Left ventricle myocardium inferior (tissue), 1 donor: ENCODE measurements at regions not wholly inside any gene's neighbourhood (a gene's known extent, or its start where the extent isn't known, plus 50 kb on each side); places are given as distances from the start of the nearest gene placed in this dataset.

Experiments used
- DNase-seq: peaks from one replicate; pipeline ENCODE4 v3.0.0-alpha.2; 2020
- H3K27ac ChIP-seq: fragments of 200-600 bp; replicated peaks from 2 replicates; pipeline ENCODE4 v1.8.0; 2021
- H3K27me3 ChIP-seq: fragments of 200-600 bp; 2 replicates; pipeline ENCODE4 v1.8.0; 2021; ENCODE audit warnings: low read depth
- H3K36me3 ChIP-seq: fragments of 200-600 bp; 2 replicates; pipeline ENCODE4 v1.8.0; 2021
- H3K4me1 ChIP-seq: fragments of 200-600 bp; 2 replicates; pipeline ENCODE4 v1.8.0; 2021
- H3K4me3 ChIP-seq: fragments of 200-600 bp; 2 replicates; pipeline ENCODE4 v1.8.0; 2021; ENCODE audit warnings: mild to moderate bottlenecking, moderate library complexity
- H3K9me3 ChIP-seq: fragments of 200-600 bp; replicated peaks from 2 replicates; pipeline ENCODE4 v1.8.0; 2021
- intact Hi-C: fragments of 100-400 bp; cut with micrococcal nuclease; formaldehyde crosslinking; loops from one replicate; pipeline ENCODE4 v1.11.0; 2022
- TF ChIP-seq, protein P1 (sequence below): fragments of 200-600 bp; IDR thresholded peaks from 2 replicates; pipeline ENCODE4 v1.8.0; 2021; ENCODE audit warnings: antibody characterized with exemption, mild to moderate bottlenecking, borderline replicate concordance
- donor health status: DM: no; HTN: yes; CAD: no; lungs with severe emphysema.

DNA sequence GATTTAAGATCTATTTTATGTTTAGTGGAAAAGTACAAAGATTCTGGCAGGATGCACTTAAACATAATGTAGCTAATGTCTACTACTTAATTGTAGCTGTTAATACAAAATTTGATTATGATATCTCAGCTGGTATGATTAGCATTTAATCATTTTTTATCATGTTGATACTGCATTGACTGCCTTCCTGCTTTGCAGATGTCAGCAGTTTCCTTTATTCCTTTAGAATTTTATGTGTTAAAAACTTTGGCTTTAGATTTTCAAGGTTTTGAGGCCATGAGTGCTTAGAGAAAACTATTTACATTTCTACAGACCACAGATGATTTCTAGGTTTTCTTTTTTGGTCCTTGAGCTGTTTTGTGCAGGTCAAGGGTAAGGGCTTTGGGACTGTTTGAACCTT is 152.2 kb downstream of the ZNF326 start:
- TF ChIP-seq, protein P1, sequence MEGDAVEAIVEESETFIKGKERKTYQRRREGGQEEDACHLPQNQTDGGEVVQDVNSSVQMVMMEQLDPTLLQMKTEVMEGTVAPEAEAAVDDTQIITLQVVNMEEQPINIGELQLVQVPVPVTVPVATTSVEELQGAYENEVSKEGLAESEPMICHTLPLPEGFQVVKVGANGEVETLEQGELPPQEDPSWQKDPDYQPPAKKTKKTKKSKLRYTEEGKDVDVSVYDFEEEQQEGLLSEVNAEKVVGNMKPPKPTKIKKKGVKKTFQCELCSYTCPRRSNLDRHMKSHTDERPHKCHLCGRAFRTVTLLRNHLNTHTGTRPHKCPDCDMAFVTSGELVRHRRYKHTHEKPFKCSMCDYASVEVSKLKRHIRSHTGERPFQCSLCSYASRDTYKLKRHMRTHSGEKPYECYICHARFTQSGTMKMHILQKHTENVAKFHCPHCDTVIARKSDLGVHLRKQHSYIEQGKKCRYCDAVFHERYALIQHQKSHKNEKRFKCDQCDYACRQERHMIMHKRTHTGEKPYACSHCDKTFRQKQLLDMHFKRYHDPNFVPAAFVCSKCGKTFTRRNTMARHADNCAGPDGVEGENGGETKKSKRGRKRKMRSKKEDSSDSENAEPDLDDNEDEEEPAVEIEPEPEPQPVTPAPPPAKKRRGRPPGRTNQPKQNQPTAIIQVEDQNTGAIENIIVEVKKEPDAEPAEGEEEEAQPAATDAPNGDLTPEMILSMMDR: no peak
- Histone ChIP-seq H3K36me3 (no peaks in the 10 kb centered on the region), H3K9me3 (peaks cover 17% of the 10 kb centered on the region)

DNA sequence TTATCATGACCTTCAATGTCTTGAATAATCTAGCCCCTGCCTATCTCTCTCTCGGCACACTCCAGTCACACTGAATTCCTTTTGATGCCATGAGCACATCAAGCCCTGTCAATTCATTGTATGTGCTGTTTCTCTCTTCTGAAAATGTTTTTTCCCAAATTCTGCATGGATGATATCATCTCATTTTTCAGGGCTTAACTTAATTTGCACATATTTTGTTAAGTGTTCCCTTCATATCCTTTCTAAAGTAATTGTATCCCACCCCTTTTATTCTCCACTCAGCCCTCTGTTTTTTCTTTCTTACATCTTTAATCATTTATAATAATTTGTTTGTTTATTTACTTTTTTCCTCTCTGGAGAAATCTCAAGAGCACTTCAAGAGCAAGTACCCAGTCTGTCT is 149.9 kb downstream of the ZNF326 start:
- TF ChIP-seq, protein P1: no peak
- Histone ChIP-seq H3K27ac (no peak overlapping the region), H3K4me1 (no peaks in the 10 kb centered on the region), H3K9me3 (peaks cover 5% of the 10 kb centered on the region), H3K4me3 (no peak overlapping the region), H3K27me3 (no peaks in the 10 kb centered on the region), H3K36me3 (no peaks in the 10 kb centered on the region)
- intact Hi-C loops: no loop called here
- no peak for DNase-seq

More for the DNA sequence above, 152.2 kb downstream of the ZNF326 start:
- no peak for DNase-seq
- Histone ChIP-seq H3K4me1 (no peaks in the 10 kb centered on the region), H3K27me3 (no peaks in the 10 kb centered on the region), H3K27ac (no peak overlapping the region), H3K4me3 (no peak overlapping the region)
- intact Hi-C loops: no loop called here

DNA sequence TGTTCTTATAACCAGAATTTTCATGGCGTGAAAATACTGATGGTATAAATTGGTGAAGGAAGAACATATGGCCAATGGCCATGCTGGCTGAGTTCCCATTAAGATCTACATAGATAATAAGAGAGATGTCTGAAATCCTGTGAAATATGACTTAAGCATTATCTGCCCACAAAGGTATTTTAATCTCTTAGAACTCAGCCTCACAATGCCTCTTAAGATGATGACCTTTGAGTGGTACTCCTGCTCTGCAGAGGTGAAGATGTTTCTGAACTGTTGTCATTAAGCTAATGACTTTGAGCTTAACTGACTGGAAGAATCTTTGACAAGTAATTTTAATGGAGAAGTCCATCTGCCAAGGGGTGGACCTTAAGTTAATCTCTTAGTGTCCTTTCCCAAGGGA is 148.7 kb downstream of the ZNF326 start:
- no peaks in the 10 kb centered on the region for H3K4me1 ChIP-seq
- TF ChIP-seq, protein P1: no peak
- no peaks in the 10 kb centered on the region for H3K36me3 ChIP-seq
- no peaks in the 10 kb centered on the region for H3K27me3 ChIP-seq
- no peak for DNase-seq
- H3K27ac ChIP-seq: no peak overlapping the region
- H3K9me3 ChIP-seq: peaks cover 10% of the 10 kb centered on the region
- no peak overlapping the region for H3K4me3 ChIP-seq
- intact Hi-C loops: no loop called here

DNA sequence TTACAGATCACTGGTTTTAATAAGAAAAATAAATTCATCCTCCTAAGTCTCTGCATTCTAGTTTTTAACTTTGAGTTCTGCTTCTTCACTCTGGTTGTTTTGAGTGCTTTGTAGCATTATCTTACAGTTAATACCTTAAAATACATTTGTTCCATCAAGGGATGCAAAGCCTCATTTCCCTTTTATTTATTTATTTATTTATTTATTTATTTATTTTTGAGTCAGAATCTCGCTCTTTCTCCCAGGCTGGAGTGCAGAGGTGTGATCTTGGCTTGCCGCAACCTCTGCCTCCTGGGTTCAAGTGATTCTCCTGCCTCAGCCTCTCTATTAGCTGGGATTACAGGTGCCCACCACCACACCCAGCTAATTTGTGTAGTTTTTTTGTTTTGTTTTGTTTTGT is 147.8 kb downstream of the ZNF326 start:
- no peaks in the 10 kb centered on the region for H3K27me3 ChIP-seq

DNA sequence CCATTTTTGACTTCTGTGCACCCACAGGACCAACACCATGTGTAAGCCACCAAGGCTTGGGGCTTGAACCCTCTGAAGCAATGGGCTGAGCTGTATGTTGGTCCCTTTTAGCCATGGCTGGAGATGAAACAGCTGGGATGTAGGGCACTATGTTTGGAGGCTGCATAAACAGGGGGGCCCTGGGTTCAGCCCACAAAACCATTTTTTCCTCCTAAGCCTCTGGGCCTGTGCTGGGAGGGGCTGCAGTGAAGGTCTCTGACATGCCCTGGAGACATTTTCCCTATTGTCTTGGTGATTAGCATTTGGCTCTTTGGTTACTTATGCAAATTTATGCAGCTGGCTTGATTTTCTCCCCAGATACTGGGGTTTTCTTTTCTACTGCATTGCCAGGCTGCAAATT is 144.9 kb downstream of the ZNF326 start:
- TF ChIP-seq, protein P1: no peak
- Histone ChIP-seq H3K36me3 (no peaks in the 10 kb centered on the region), H3K9me3 (peaks cover 20% of the 10 kb centered on the region), H3K27ac (no peak overlapping the region), H3K27me3 (no peaks in the 10 kb centered on the region), H3K4me3 (no peak overlapping the region), H3K4me1 (no peaks in the 10 kb centered on the region)
- intact Hi-C loops: no loop called here
- DNase-seq: no peak

More for the DNA sequence above, 147.8 kb downstream of the ZNF326 start:
- Histone ChIP-seq H3K36me3 (no peaks in the 10 kb centered on the region), H3K4me3 (no peak overlapping the region), H3K9me3 (peaks cover 10% of the 10 kb centered on the region), H3K27ac (no peak overlapping the region), H3K4me1 (no peaks in the 10 kb centered on the region)
- no peak for DNase-seq
- TF ChIP-seq, protein P1: no peak
- intact Hi-C loops: no loop called here

DNA sequence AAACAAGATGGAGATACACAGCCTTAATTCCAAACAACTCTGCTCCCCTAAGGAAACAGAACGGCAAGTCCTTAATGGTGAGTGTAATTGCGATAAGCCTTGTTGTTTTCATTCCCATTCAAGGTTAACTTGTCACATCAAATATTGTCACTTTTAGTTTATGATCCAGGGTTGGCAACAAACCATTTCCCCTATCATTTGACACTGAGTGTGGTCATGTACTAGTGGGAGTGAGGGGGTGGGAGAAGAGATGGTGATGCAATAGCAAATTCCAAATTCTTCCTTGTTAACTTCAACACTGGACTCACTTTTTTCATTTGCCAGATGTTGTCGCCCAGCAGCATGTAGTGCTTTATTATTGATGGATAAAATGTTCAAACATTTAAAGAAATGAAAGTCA is 140.4 kb downstream of the ZNF326 start:
- TF ChIP-seq, protein P1: no peak
- intact Hi-C loops: no loop called here
- Histone ChIP-seq H3K27ac (no peak overlapping the region), H3K4me1 (no peaks in the 10 kb centered on the region), H3K27me3 (peaks cover 29% of the 10 kb centered on the region), H3K4me3 (no peak overlapping the region), H3K9me3 (peaks cover 19% of the 10 kb centered on the region), H3K36me3 (no peaks in the 10 kb centered on the region)
- no peak for DNase-seq
